T-cell (primary cell): ENCODE measurements at regions not wholly inside any gene's neighbourhood (a gene's known extent, or its start where the extent isn't known, plus 50 kb on each side); places are given as distances from the start of the nearest gene placed in this dataset.
"Not testable (repeated sequence)": the region's sequence is repeated elsewhere in the genome, so short reads cannot be mapped to it uniquely, and the experiment has no call there.

ENCODE experiments used
- ATAC-seq, 4 experiments: fragments of 200-7000 bp in 3 of 4; fragments of 150-1000 bp in 1 of 4; cut with Tn5 transposase; replicated peaks in 1 of 4; 1 replicate in 3 of 4; 2 replicates in 1 of 4; pipeline ENCODE4 v1.10.0; 2021; ENCODE audit warnings: moderate library complexity in 3 of 4, mild to moderate bottlenecking in 2 of 4, moderate number of reproducible peaks in 1 of 4
- CTCF ChIA-PET, 2 donors: fragments of 300-600 bp; sonication (Branson Sonifier 250); formaldehyde crosslinking; loops; one replicate each; lab custom pipeline; 2022; ENCODE audit warnings: antibody characterized with exemption in 2 of 2; lab: Charles Lee
- POLR2A ChIA-PET, 2 donors: fragments of 300-600 bp; sonication (Branson Sonifier 250); formaldehyde crosslinking; loops; one replicate each; lab custom pipeline; 2022; ENCODE audit warnings: antibody characterized with exemption in 2 of 2; lab: Charles Lee
- DNase-seq, 35 experiments: peaks; one replicate each; pipeline versions ENCODE4 v3.0.0 to v3.0.0-alpha.2; 2013 to 2023
- H3K27ac ChIP-seq: one replicate; pipeline ENCODE4 v1.5.1; 2013; ENCODE audit warnings: low read length
- H3K27me3 ChIP-seq, 2 experiments: replicated peaks in 1 of 2; 1 replicate in 1 of 2; 2 replicates in 1 of 2; pipeline versions ENCODE4 v1.6.1 to v1.7.0; 2013; ENCODE audit warnings: low read length in 1 of 2, mixed read lengths in 1 of 2; ENCODE audit not compliant: control insufficient read depth in 2 of 2, insufficient read depth in 2 of 2; ENCODE audit errors: extremely low read depth in 1 of 2
- H3K36me3 ChIP-seq, 2 donors: 1 replicate in 1 of 2; 2 replicates in 1 of 2; pipeline versions ENCODE4 v1.6.1 to v1.7.0; 2013; ENCODE audit warnings: low read length in 1 of 2; ENCODE audit not compliant: control insufficient read depth in 2 of 2, insufficient read depth in 1 of 2; ENCODE audit errors: extremely low read depth in 1 of 2
- H3K4me1 ChIP-seq, 2 experiments: 1 replicate in 1 of 2; 2 replicates in 1 of 2; pipeline versions ENCODE4 v1.6.1 to v1.7.0; 2013; ENCODE audit warnings: low read length in 2 of 2, mixed read lengths in 1 of 2; ENCODE audit not compliant: insufficient read depth in 2 of 2, control insufficient read depth in 1 of 2; ENCODE audit errors: extremely low read depth in 1 of 2
- H3K4me3 ChIP-seq, 2 donors: 1 replicate in 1 of 2; 2 replicates in 1 of 2; pipeline versions ENCODE4 v1.5.1 to v1.7.0; 2013; ENCODE audit warnings: mild to moderate bottlenecking in 2 of 2, low read length in 1 of 2, moderate library complexity in 1 of 2; ENCODE audit not compliant: control insufficient read depth in 1 of 2; ENCODE audit errors: extremely low read depth in 1 of 2
- H3K9me3 ChIP-seq: 2 replicates; pipeline ENCODE4 v1.7.0; 2013
- H3K27ac Mint-ChIP-seq, 2 donors: one replicate each; pipeline ENCODE4 v1.8.0; 2020 to 2021; ENCODE audit warnings: mild to moderate bottlenecking in 2 of 2, mixed read lengths in 2 of 2
- H3K27me3 Mint-ChIP-seq, 2 donors: one replicate each; pipeline ENCODE4 v1.8.0; 2021 to 2022; ENCODE audit warnings: mixed read lengths in 2 of 2
- H3K36me3 Mint-ChIP-seq: one replicate; pipeline ENCODE4 v1.8.0; 2021; ENCODE audit warnings: mixed read lengths
- H3K4me1 Mint-ChIP-seq, 3 donors: one replicate each; pipeline ENCODE4 v1.8.0; 2020 to 2022; ENCODE audit warnings: mixed read lengths in 3 of 3, mild to moderate bottlenecking in 1 of 3
- H3K4me3 Mint-ChIP-seq, 3 donors: one replicate each; pipeline ENCODE4 v1.8.0; 2020 to 2022; ENCODE audit warnings: mild to moderate bottlenecking in 3 of 3, mixed read lengths in 3 of 3, moderate library complexity in 3 of 3
- H3K9me3 Mint-ChIP-seq, 3 donors: one replicate each; pipeline ENCODE4 v1.8.0; 2020 to 2022; ENCODE audit warnings: mixed read lengths in 3 of 3
- WGBS: methylation state at CpG from one replicate; pipeline ENCODE4 v1.1.5; 2013; ENCODE audit warnings: missing lambda C conversion rate; ENCODE audit not compliant: insufficient coverage; 5-methylcytosine and 5-hydroxymethylcytosine counted together

DNA sequence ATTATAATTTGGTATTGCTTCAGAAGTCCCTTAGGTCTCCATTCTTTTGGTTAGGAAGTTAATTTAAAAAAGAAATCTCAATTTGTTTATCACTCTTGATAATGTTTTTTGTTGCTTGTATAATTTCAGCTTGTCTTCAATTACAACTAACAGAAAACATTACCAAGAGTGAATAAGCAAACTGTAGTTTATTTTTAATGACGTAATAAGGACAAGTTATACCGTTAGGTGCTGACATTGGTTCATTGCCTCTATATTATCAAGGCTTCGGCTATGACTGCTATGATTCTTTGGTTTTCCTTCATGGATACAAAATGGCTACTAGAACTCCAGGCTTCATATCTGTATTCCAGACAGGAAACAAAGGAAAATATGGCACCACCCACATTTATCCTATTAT lies 220.6 kb downstream of the PTGER3 start:
- Histone ChIP-seq H3K27me3 (no peaks in the 10 kb centered on the region), H3K36me3 (no peaks in the 10 kb centered on the region), H3K27ac (no peak overlapping the region), H3K9me3 (no peaks in the 10 kb centered on the region), H3K4me1 (no peaks in the 10 kb centered on the region), H3K4me3 (no peak overlapping the region)
- Mint-ChIP-seq H3K27me3 (no peaks in the 10 kb centered on the region), H3K9me3 (peaks cover 7 to 22% (median 9%) of the 10 kb centered on the region in 3 donors), H3K4me3 (no peak overlapping the region), H3K36me3 (no peaks in the 10 kb centered on the region), H3K4me1 (no peaks in the 10 kb centered on the region), H3K27ac (no peak overlapping the region)
- DNase-seq (no peak), ATAC-seq (no peak)
- 71% methylated on average over 2 of the region's 3 CpGs for WGBS
- CTCF ChIA-PET: no interaction called here
- POLR2A ChIA-PET: no interaction called here

DNA sequence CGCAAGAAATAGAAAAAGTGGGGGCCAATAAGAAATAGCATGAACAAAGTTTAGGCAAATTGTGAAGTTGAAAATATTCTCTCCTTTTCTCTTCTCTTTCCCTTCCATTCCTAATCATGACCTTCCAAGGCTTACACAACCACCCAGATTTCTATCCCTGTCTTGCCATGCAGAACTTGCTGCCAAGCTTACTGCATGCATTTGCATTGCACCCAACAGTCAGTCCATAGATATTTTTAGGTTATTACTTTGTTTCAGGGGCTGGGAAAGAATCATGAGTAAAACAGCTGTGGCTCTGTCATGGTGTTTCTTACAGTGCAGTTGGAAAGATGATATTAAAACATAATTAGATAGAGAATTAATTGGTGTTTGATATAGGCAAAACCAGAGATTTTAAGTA lies 219.4 kb downstream of the PTGER3 start:
- H3K36me3 Mint-ChIP-seq: no peaks in the 10 kb centered on the region
- WGBS: no CpG with 5 or more reads among the region's 1 CpG

DNA sequence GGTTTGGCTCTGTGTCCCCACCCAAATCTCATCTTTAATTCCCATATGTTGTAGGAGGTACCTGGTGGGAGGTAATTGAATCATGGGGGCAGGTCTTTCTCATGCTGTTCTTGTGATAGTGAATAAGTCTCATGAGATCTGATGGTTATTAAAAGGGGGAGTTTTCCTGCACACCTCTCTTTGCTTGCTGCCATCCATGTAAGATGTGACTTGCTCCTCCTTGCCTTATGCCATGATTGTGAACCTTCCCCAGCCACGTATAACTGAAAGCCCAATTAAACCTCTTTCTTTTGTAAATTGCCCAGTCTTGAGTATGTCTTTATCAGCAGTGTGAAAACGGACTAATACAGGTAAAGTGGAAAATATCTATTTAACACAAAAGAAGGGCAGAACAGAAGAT lies 213.3 kb downstream of the PTGER3 start:
- H3K4me3 ChIP-seq, H3K36me3 Mint-ChIP-seq, DNase-seq, POLR2A ChIA-PET, H3K4me1 Mint-ChIP-seq, H3K9me3 ChIP-seq, H3K4me1 ChIP-seq, ATAC-seq, H3K36me3 ChIP-seq, H3K27me3 ChIP-seq, CTCF ChIA-PET, H3K27ac Mint-ChIP-seq, H3K4me3 Mint-ChIP-seq, H3K27ac ChIP-seq, H3K27me3 Mint-ChIP-seq: not testable (repeated sequence)
- no CpG with 5 or more reads among the region's 2 CpGs for WGBS
- peaks cover 2 to 12% (median 4%) of the 10 kb centered on the region in 3 donors for H3K9me3 Mint-ChIP-seq

More for the DNA sequence above, 219.4 kb downstream of the PTGER3 start:
- Histone ChIP-seq H3K9me3 (no peaks in the 10 kb centered on the region), H3K27ac (no peak overlapping the region), H3K4me3 (no peak overlapping the region), H3K4me1 (no peaks in the 10 kb centered on the region), H3K27me3 (no peaks in the 10 kb centered on the region), H3K36me3 (no peaks in the 10 kb centered on the region)
- DNase-seq (no peak), ATAC-seq (no peak)
- no peaks in the 10 kb centered on the region for H3K4me1 Mint-ChIP-seq
- H3K9me3 Mint-ChIP-seq: peaks cover 7 to 22% (median 9%) of the 10 kb centered on the region in 3 donors
- no peaks in the 10 kb centered on the region for H3K27me3 Mint-ChIP-seq
- ChIA-PET POLR2A (no interaction called here), CTCF (no interaction called here)
- H3K4me3 Mint-ChIP-seq: no peak overlapping the region
- no peak overlapping the region for H3K27ac Mint-ChIP-seq

DNA sequence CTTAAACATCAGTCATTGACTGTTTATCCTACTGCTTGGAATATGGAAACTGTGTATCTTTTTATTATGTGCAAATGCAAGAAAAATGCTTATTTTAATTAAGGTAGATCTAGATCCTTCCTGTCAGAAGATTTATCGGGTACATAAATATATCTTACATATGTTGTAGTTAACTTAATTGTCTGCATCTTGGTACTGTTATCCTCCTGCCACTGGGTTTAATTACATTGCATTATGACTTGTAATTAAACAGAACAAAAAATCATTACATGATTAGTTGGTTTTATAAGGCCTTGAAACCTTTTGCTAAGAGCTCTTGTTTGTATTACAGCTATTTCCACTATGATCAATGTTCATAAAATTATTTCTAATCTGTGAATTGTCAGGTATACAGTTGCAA lies 211.2 kb downstream of the PTGER3 start:
- H3K4me1 Mint-ChIP-seq: no peaks in the 10 kb centered on the region
- POLR2A ChIA-PET: no interaction called here
- no peaks in the 10 kb centered on the region for H3K36me3 ChIP-seq
- WGBS: no CpG with 5 or more reads among the region's 1 CpG
- no peak for DNase-seq
- no peak for ATAC-seq
- H3K27ac ChIP-seq: no peak overlapping the region
- no peaks in the 10 kb centered on the region for H3K4me1 ChIP-seq
- H3K4me3 Mint-ChIP-seq: no peak overlapping the region
- H3K27ac Mint-ChIP-seq: no peak overlapping the region
- CTCF ChIA-PET: no interaction called here
- no peak overlapping the region for H3K4me3 ChIP-seq
- peaks cover 0 to 6% (median under 1%) of the 10 kb centered on the region in 3 donors for H3K9me3 Mint-ChIP-seq
- H3K36me3 Mint-ChIP-seq: no peaks in the 10 kb centered on the region
- no peaks in the 10 kb centered on the region for H3K27me3 Mint-ChIP-seq
- H3K27me3 ChIP-seq: no peaks in the 10 kb centered on the region
- no peaks in the 10 kb centered on the region for H3K9me3 ChIP-seq

DNA sequence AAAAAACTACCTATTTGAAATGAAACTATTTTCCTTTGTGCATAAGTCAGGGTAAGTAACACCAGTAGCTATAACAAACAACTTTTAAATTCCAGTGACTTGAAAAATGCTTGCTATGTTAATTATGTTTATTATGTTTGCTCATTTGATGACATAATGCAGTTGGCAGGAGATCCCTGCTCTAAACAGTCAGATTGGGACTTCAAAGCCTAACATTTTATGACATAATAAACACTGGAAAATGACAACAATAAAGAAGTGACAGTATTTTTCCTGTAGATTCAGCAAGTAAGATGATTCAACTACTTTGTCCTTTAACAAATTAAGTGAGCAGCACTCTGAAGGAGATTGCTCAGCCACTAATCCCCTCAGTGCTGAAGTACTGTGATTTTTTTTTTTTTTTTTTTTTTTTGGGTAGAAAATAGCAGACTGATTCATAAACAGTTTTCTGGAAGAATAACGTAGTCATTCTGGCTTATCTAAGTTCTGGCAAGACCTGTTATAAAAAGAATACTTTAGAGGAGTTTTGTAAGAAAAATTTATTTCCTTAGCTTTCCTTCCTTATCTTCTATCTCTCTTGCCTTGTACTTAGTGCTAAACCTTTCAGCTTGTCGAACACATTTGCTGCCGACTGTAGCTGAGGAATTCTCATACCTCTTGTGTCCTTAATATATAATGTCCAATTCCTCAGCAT lies 207.2 kb downstream of the PTGER3 start:
- Histone ChIP-seq H3K36me3 (no peaks in the 10 kb centered on the region), H3K9me3 (no peaks in the 10 kb centered on the region), H3K4me1 (no peaks in the 10 kb centered on the region), H3K27me3 (no peaks in the 10 kb centered on the region), H3K4me3 (no peak overlapping the region), H3K27ac (no peak overlapping the region)
- no peak overlapping the region for H3K27ac Mint-ChIP-seq
- no peak for DNase-seq
- POLR2A ChIA-PET: no interaction called here
- H3K36me3 Mint-ChIP-seq: no peaks in the 10 kb centered on the region
- peaks cover 0 to 6% (median 6%) of the 10 kb centered on the region in 3 donors for H3K9me3 Mint-ChIP-seq
- no peak overlapping the region for H3K4me3 Mint-ChIP-seq
- H3K27me3 Mint-ChIP-seq: no peaks in the 10 kb centered on the region
- ATAC-seq: no peak
- WGBS: no CpG with 5 or more reads among the region's 3 CpGs
- no peaks in the 10 kb centered on the region for H3K4me1 Mint-ChIP-seq
- CTCF ChIA-PET: interaction anchor here in 1 of 2 donors (0.5 kb wide), 1 partner anchor 1911 kb away, joined by 3 read pairs; no protein-coding TSS in a partner anchor

DNA sequence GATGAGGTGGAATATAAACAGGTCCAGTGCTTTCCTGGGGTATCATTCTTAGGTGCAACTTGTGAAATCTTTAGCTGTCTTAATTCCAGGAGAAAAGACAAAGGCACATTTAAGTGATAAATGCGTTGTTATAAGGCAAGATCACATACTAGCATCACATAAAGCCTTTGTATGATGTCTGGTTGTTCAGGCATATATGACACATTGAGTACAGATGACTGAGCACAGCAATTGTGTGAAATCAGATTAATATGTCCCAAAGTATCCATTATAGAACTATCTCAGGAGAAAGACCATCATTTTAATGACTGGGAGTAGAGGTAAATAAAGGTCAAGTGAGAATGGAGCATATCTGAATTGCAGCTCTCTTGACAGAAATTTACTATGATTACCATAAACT lies 205.1 kb downstream of the PTGER3 start:
- Histone ChIP-seq H3K36me3 (no peaks in the 10 kb centered on the region), H3K4me1 (no peaks in the 10 kb centered on the region), H3K4me3 (no peak overlapping the region), H3K9me3 (no peaks in the 10 kb centered on the region), H3K27ac (no peak overlapping the region), H3K27me3 (no peaks in the 10 kb centered on the region)
- Mint-ChIP-seq H3K27me3 (no peaks in the 10 kb centered on the region), H3K4me3 (no peak overlapping the region), H3K4me1 (no peaks in the 10 kb centered on the region), H3K9me3 (peaks cover 0 to 6% (median 6%) of the 10 kb centered on the region in 3 donors), H3K27ac (no peak overlapping the region), H3K36me3 (no peaks in the 10 kb centered on the region)
- POLR2A ChIA-PET: no interaction called here
- no peak for DNase-seq
- CTCF ChIA-PET: no interaction called here
- no peak for ATAC-seq
- WGBS: no CpG with 5 or more reads among the region's 1 CpG
